GM20000 (cell line): ENCODE measurements at regions not wholly inside any gene's neighbourhood (a gene's known extent, or its start where the extent isn't known, plus 50 kb on each side); places are given as distances from the start of the nearest gene placed in this dataset.

Source experiments
- DNase-seq: peaks from one replicate; pipeline ENCODE4 v3.0.0; 2012; ENCODE audit warnings: low spot score
- TF ChIP-seq, protein P1 (sequence below): IDR thresholded peaks from 2 replicates; pipeline ENCODE4 v1.5.1; 2012; ENCODE audit warnings: mild to moderate bottlenecking, control low read depth; ENCODE audit errors: extremely low read depth, missing control alignments

DNA sequence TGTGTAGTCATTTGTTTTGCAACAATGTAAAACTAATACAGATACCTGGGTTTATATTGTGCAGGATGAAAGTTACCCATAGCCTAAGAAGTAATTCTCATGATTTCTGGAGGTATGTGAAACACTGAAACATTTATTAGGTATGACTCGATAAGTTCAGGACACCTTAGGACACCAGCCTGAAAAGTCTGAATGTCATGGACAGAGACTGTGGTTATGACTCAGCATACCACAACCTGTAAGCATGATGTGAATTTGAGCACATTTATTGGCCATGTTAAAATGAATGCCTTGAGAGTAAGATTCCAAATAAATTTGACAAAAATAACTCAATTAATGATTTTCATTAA is 1471.7 kb upstream of the B3GALT2 start:
- no peak for DNase-seq
- TF ChIP-seq, protein P1, sequence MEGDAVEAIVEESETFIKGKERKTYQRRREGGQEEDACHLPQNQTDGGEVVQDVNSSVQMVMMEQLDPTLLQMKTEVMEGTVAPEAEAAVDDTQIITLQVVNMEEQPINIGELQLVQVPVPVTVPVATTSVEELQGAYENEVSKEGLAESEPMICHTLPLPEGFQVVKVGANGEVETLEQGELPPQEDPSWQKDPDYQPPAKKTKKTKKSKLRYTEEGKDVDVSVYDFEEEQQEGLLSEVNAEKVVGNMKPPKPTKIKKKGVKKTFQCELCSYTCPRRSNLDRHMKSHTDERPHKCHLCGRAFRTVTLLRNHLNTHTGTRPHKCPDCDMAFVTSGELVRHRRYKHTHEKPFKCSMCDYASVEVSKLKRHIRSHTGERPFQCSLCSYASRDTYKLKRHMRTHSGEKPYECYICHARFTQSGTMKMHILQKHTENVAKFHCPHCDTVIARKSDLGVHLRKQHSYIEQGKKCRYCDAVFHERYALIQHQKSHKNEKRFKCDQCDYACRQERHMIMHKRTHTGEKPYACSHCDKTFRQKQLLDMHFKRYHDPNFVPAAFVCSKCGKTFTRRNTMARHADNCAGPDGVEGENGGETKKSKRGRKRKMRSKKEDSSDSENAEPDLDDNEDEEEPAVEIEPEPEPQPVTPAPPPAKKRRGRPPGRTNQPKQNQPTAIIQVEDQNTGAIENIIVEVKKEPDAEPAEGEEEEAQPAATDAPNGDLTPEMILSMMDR: no peak

DNA sequence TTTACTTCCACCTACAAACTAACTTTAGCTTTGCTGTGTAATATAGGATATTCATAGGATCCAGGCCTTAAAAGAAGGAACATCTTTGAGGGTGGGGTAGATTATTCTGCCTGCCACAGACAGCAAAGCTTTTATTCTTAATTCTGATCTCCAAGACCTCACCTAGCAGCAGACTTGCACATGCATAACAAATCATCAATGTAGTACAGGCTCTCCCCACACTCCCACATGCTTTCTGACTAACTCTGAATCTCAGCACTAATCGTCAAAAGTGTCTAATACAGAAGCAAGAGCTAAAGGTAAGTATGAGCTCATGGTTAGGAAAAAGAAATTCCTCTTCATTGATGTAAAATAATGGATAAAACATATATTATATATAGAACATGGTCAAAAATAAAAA is 1468.5 kb upstream of the B3GALT2 start:
- no peak for DNase-seq
- TF ChIP-seq, protein P1: no peak

DNA sequence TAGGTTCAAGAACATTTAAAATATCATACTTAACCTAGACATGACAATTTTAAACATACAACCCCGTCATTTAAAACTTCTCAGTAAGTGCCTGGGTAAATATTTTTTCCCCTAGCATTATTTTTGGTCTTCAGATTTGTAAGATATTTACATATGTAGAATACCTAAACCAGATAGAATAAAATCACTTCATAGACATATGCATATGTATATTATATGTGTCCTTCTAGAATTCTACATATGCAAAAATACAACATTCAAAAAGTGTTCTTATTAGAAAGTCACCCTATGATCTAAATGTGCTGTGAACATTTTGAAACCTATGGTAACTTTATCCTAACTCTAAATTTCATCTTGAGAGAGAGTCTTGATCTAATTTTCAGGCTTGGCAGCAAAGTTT is 1467.0 kb upstream of the B3GALT2 start:
- TF ChIP-seq, protein P1: no peak
- no peak for DNase-seq

DNA sequence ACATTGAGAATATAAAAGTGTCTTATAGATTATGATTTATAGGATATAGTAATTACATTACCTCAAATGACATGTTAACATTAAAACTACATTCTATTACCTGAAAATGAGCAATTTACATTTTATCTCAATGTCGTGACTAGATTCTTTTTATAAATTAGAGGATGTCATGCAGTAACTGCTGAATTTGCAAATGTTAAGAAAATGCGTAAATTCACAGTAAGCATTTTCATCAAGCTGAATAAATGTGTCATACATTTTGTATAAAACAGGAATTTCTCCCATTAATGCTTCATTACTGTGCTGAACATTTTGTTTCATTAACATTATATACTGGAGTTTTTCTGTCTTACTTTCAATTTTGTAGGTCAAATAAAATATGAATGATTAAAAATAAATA is 1460.7 kb upstream of the B3GALT2 start:
- no peak for DNase-seq
- TF ChIP-seq, protein P1: no peak

DNA sequence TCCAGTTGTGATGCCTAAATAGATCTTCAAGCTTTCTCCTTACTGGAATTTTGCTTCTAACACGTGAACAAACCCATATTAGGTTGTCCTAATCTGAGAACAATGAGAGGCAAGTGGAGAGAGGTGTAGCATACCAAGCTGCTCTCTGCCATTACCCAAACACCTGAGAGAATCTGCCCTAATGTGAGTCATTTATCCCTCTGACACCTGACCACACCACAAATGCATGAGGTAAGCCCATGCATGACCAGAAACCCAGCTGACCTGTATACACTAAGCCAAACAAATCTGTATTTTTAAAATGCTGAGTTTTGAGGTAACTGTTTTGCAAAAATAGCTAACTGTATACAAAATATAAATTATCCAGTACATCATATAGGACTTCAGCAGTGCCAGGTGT is 1458.1 kb upstream of the B3GALT2 start:
- no peak for DNase-seq
- TF ChIP-seq, protein P1: no peak

DNA sequence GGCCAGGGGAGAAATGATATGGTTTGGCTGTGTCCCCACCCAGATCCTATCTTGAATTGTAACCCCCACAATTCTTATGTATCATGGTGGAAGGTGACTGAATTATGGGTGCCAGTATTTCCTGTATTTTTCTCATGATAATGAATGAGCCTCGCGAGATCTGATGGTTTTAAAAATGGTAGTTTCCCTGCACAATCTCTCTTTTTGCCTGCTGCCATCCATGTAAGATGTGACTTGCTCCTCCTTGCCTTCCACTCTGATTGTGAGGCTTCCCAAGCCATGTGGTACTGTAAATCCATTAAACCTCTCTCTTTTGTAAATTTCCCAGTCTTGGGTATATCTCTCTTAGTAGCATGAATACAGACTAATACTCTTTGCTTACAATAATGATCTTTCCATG is 1453.9 kb upstream of the B3GALT2 start:
- DNase-seq: no peak
- TF ChIP-seq, protein P1: no peak

DNA sequence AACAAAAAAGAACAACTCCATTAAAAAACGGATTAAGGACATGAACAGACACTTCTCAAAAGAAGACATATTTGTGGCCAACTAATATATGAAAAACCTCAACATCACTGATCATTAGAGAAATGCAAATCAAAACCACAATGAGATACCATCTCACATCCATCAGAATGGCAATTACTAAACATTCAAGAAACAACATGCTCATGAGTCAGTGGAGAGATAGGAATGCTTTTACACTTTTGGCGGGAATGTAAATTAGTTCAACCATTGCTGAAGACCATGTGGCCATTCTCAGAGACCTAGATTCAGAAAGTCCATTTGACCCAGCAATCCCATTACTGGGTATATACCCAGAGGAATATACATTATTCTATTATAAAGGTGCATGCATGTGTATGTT is 1442.6 kb upstream of the B3GALT2 start:
- TF ChIP-seq, protein P1: no peak
- no peak for DNase-seq
